ENCODE measurements at regions not wholly inside any gene's neighbourhood (a gene's known extent, or its start where the extent isn't known, plus 50 kb on each side); places are given as distances from the start of the nearest gene placed in this dataset.

GRCh38 chr13:23960566-23961156 lies 63.4 kb upstream of the C1QTNF9B start:
- TF ChIP-seq CTCF (IDR thresholded peaks at IDR 0.05; ENCODE audit: low read depth, low read length, poor library complexity, severe bottlenecking) (peak; percentile 68), EZH2phosphoT487 (IDR thresholded peaks at IDR 0.05; ENCODE audit: borderline replicate concordance, low read length) (no peak)
